NAMALWA (cell line): ENCODE measurements at regions not wholly inside any gene's neighbourhood (a gene's known extent, or its start where the extent isn't known, plus 50 kb on each side); places are given as distances from the start of the nearest gene placed in this dataset.

ENCODE experiments used
- DNase-seq: peaks from one replicate; pipeline ENCODE4 v3.0.0-alpha.2; 2015; ENCODE audit warnings: low spot score

DNA sequence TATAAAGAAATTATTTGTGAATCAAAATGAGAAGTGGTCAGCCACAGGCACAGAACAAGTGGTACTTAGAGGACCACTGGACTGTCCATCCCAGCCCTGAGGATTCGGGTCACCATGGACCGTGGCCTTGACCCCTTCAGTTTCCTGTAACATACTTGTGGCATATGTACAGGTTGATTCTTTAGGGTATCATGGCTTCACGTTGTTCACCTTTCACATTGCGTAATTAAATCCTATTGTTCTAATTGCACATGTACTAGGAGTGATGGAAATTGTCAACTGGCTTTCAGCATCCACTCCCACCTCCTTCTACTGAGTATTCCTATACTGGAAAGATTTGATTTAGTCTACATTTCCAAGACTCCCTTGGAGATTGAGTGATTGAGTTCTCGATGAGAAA lies 148.3 kb upstream of the GJB5 start:
- no peak for DNase-seq

GRCh38 chr1:34610063-34610462 lies 144.8 kb upstream of the GJB5 start:
- DNase-seq = no peak

DNA sequence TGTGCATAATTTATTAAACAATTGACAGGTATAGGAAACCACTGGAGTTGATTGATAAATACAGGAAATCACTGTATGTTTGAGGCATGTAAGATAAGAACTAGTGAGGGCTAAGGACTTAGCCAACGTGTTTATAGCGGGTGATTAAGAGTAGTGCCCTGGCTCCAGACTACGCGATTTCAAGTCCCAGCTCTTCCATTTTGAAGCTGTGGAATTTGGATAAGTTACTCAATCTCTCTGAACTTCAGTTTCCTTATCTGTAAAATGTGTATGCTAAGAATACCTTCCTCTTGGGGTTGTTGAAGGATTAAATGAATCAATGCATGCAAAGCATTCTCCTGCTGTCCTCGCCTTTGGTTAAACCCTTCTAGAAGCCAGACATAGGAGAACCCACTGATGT lies 143.3 kb upstream of the GJB5 start:
- DNase-seq = no peak

DNA sequence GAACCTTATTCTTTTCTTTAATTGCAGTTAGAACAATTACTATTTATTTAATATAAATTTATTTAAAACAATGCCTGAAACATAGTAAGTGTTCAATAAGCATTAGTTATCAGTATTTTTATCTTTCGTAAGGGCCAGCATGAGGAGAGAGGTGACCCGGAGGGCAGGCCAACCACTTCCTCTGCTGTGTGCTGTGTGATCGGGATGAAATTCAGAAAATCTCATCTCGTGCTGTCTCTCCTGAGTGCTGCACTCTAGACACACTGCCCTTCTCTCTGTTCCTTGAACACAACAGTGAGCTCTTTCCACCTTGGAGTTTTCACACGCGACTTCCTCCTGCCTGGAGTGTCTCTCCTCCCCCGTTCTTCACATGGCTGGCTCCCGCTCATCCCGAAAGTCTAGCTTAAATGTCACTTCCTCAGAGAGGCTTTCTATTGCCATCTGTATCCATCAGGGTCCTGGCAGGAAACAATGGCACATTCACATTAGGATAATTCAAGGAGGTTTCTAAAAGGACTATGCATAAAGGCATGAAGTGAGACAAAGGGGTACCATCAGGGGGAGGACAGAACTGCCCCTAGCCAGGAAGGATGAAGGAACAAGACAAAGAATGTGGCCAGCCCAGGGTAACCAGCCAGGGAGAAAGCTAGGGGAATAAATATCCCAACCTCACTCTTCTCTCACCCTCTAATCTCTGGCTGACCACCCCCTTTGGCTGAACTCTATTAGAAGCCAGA lies 142.6 kb upstream of the GJB5 start:
- DNase-seq = no peak

DNA sequence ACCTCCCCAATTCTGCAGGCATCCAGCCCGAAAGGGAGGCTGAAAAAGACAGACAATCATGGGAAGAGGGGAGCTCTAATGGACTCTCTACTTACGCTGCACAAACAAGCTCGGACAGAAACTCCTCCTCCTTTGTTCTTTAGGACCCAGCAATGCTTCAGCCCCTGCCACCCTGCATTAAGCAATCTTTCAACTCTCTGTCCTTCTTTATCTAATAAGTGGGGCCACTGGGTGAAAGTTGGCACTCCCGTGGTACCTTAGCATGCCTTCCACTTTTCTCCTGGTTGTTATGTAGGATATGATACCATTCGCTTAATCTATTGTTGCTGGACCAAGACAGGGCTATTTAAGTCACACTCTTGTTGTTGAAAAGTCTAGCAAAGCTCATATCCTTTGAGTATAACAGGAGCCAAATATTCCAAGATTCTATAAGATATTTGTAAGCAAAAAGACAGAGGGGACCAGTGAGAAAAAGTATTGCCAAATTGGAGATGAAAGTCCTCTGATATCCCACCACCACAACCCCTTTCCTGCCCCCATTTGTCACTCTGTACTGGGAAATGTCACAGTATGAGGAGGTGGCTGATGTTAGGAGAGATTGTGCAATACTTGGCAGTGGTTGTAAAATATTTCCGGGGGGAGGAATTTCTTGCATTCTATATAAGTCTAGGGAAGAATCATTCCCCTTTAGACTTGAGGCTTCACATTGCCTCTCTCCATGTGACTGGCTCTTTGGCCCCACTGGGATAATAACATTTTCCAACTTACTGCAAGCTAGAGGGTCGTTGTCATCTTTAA lies 137.3 kb upstream of the GJB5 start:
- no peak for DNase-seq

DNA sequence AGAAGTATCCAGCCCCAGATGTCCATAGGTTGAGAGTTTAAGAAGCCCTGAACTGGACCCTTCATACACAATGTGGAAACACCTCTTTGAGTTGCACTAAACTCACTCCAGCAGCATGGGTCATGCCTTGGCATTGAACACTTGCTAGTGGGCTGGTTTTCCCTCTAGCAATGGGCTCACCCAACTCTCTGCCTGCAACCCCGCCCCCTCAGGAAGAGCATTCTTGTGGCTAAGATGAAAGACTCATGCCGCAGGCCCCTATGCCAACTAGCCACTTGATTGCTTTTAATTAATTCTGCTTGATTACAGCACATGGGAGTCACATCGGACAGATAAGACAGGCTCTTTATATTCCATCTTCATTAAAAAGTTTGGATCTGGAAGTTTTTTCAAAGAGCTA lies 136.5 kb upstream of the GJB5 start:
- no peak for DNase-seq

- no peak for DNase-seq
Observed at GRCh38 chr1:34619256-34619655, 135.6 kb upstream of the GJB5 start.

DNA sequence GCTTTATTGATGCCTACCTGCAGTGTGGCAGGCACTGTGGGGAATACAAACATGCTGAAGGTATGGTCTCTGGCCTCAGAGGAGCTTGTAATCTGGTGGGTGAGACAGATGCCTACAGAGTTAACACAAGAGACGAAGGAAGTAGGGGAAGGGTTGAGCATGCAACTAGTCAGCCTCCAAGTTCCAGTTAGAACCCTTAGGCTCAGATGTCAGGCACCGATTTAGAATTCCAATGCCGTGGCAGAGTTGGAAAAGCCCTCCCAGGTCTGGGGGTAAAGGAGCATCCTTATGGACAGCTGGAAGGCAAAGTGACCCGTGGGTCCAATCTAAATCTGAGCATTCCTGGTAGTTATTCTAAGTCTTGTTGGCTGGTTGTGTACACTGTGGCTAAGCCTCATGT lies 132.9 kb upstream of the GJB5 start:
- no peak for DNase-seq

- no peak for DNase-seq
Observed at GRCh38 chr1:34625521-34626015, 129.3 kb upstream of the GJB5 start.

DNA sequence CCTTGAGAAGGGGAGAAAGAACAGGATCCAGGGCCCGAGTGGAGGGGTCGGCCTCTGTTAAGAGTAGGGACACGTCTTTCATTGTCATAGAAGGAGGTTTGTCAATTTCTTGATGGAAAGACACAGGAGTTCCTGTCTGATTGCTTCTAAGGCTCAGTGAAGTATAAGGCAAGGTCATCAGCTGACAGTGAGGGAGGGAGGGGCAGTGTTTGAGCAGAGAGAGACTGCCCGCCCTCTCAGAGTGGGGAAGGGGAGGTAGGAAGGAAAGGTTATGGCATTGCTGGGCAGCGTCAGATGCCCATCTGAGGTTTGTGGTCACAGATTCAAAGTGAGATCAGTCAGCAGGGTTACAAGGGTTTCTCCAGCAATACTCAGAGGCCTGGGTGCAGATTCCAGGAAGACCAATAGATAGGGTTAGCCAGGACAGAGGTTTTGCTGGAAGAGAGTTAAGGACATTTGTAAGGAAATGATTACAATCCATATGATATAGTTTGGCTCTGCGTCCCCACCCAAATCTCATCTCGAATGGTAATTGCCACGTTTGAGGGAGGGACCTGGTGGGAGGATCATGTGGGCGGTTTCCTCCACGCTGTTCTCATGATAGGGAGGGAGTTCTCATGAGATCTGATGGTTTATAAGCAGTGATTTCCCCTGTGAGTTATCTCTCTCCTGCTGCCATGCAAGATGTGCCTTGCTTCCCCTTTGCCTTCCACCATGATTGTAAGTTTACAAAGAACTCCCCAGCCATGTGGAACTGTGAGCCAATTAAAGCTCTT lies 127.2 kb upstream of the GJB5 start:
- DNase-seq = no peak

- DNase-seq = no peak
Observed at GRCh38 chr1:34631126-34631525, 123.7 kb upstream of the GJB5 start.

DNA sequence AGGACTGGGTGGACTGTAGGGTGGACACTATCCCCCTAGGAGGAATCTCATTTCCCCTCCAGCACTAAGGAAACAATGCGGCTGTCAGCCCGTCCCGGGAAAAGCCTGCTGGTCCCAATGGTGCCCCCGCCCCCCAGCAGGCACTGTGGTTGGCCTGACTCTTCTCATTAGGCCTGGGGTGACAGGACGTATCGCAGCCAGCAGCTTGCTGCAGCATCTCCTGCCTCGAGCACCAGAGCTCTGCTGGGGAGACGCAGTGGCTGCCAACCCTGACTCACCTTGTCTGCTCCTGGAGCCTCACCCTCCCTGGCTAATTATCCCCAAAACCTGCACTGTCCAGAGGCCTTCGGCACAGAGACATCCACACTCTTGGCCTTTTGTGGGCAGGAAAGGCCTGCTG lies 115.1 kb upstream of the GJB5 start:
- no peak for DNase-seq

DNA sequence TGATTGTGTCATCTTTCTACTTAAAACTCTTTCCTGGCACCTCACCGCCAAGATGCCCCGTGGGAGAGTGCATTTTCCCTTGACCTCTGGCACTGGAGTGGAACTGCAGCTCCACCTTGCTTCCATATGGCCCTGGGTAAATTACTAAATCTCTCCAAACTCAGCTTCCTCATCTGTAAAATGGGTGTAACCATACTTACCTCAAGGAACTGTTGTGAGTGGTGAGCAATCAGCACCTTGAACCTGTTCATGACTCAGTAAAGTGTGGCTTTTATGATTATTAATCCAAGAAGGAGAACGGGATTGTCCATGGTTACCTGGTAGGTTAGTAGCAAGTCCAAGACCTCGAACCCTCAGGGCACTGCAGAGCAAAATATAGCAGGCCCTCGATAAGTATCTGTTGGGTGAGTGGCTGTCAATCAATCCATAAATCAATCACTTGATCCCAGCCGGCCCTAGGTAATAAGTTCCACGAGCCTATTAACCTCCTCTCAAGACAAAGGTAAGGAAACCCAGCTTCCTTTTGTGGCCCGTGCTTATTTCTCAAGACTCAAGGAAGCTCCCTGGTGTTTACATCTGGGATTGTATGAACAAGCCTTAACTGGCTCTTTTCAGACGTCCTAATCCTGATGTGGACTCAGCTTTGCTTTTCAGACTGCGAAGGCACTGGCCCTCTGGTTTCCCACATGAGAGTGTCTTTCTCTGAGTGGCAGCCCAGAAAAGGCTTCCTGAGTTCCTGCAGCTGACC lies 114.0 kb upstream of the GJB5 start:
- no peak for DNase-seq

DNA sequence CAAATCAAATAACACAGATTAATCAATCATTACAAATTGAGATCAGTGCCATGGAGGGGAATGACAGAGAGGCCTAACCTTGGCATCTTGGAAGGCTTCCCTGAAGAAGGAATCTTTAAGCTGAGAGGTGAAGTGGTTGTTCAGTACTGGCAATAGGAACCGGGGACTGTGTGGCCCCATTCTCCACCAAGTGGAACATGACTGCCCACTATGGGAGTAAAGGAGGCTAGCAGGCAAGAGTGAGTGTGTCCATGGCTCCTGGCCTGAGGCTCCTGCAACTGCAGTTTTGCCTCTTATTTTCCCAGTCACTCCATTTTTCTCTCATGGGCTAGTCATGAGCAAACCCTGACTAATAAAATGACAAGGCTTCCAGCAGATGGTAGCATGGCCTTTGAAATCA lies 112.2 kb upstream of the GJB5 start:
- DNase-seq = no peak

DNA sequence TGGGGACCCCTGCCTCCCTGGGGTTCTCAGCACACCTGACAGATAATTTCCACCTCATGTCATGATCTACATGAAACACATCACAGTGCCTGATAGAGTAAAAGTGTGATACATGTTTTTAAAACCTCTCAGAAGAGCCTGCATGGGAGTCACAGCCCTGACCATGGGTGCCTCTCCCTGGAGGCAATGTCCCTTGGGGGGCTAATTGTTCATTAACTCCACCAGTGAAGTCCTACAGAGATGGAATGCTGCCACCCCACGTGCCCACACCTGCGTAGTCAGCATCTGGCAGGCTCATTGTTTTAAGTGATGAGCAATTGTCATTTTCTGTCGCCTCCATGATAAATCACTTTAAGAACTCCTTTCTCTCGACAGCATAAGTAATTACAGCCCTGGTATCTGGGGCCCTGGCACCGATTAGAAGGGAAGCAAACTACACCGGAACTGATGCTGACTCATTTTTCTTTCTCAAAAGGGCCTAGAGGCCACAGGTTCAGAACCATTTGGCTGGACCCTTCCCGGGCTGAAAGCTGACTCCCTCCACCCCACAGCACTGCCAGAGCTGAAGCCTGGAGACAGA lies 109.6 kb upstream of the GJB5 start:
- DNase-seq = no peak

DNA sequence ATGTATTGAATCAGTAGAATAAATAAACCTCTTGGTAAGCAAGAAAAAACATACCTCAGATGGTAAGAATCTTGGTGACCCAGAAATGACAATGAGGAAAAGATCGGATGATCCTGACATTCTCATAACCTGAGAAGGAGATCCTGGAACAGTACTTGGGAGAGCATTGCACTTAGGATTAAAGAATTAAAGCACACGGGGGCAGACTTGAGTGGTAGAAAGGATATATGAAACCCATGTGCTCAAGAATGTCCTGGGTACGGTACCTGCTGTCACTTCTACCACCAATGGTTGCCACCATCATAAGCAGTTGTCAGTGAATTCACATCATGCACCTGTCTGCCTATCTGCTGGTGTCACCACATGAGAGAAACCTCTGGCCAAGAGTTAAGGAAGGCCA lies 108.9 kb upstream of the GJB5 start:
- DNase-seq = no peak

- DNase-seq = no peak
Observed at GRCh38 chr1:34648501-34648900, 106.3 kb upstream of the GJB5 start.

- DNase-seq = no peak
Observed at GRCh38 chr1:34650090-34650489, 104.8 kb upstream of the GJB5 start.

DNA sequence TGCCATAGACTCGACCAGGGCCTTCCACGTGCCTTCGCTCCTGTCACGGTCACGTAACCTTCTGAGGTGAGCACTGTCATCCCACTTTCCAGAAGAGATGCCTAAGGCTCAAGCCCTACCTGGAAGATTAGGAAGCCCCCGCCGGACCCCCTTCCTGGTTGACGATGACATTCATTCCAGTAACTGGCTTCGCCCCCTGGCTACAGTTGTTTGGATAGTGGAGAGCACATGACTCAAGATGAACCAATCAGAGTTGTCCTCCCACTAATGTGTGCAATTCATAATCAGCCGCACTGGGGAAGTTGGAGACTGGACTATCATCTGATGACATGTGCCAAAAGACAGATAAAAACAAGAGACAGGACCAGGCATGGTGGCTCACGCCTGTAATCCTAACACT lies 104.0 kb upstream of the GJB5 start:
- no peak for DNase-seq

- DNase-seq = no peak
Observed at GRCh38 chr1:34653110-34653509, 101.7 kb upstream of the GJB5 start.

- DNase-seq = peak; percentile 4
Observed at GRCh38 chr1:34655206-34655874, 99.5 kb upstream of the GJB5 start.
